ENCODE measurements at regions not wholly inside any gene's neighbourhood (a gene's known extent, or its start where the extent isn't known, plus 50 kb on each side); places are given as distances from the start of the nearest gene placed in this dataset.

DNA sequence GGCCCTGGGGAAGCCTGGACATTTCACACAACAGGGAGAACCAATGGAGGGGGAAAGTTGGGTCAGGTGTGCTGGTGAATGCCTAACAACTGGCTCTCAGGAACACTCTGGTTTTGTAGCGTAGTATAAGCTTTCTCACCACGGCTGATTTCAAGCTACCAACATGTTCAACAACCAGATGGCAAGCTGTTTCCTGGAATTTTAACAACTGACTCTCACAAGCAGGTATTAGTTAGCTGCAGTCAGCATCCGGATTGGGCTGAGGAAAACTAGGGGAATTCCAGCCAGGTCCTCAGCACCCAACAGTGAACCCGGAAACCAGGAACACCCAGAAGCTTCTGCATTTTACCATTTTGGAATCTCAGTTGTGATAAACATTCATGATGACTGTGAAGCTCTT is 162.3 kb upstream of the CAMK1G start:
- intact Hi-C loops (cut with micrococcal nuclease; ENCODE audit: unreplicated experiment): no loop called here
- BruUV-seq (replicated peaks): no TSS peak

DNA sequence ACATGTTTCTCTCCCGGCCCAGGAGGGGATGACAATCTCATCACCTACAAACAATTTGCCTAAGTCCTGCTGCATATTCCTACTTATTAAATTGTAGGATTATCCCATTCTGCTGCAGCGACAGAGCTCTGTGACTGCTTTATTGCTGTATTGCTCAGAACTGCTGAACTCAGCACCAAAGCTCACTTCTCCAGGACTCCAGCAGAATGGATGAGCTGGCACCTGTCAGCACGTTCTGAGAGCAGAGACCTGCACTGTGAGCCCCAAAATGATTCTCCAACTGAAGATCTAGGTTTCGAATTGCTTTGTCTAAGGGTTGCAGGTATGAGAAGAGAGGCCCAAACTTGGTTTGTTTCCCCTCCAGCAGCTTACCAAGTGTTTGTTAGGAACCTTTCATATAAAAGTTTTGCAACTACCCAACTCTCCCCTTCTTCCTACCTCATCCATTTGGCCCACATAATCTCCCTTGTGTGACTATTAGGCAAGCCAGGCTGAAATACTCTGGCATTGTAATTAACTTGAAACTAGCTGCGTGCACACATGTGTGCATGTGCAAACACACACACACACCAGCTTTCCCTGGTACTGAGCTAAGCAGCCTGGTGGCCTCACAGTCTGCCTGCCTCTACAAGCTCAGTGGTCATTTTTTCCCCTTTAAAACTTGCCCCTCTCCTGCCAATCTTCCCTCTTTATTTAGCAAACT is 161.4 kb upstream of the CAMK1G start:
- intact Hi-C loops (cut with micrococcal nuclease; ENCODE audit: unreplicated experiment): no loop called here
- DNase-seq (ENCODE audit: low spot score): no peak
- Histone ChIP-seq H3K4me3 (ENCODE audit: low read depth, low read length, poor library complexity, severe bottlenecking) (no peak overlapping the region), H3K9me2 (ENCODE audit: insufficient read depth, low read length) (no peaks in the 10 kb centered on the region), H3K36me3 (ENCODE audit: insufficient read depth, low read length) (no peaks in the 10 kb centered on the region), H2AFZ (ENCODE audit: low read length) (no peak overlapping the region), H4K20me1 (ENCODE audit: insufficient read depth, low read length) (no peaks in the 10 kb centered on the region), H3K9me3 (ENCODE audit: low read length) (no peaks in the 10 kb centered on the region), H3K4me2 (ENCODE audit: low read length) (no peak overlapping the region), H3K4me1 (ENCODE audit: insufficient read depth, low read length, poor library complexity, severe bottlenecking) (no peaks in the 10 kb centered on the region), H3K79me2 (ENCODE audit: insufficient read depth, low read depth, low read length) (no peaks in the 10 kb centered on the region), H3K27ac (ENCODE audit: low read depth, low read length, poor library complexity, severe bottlenecking) (no peak overlapping the region)
- POLR2A ChIA-PET: no interaction called here
- CTCF ChIA-PET (ENCODE audit: unreplicated experiment): no interaction called here
- TF ChIP-seq, protein P1, sequence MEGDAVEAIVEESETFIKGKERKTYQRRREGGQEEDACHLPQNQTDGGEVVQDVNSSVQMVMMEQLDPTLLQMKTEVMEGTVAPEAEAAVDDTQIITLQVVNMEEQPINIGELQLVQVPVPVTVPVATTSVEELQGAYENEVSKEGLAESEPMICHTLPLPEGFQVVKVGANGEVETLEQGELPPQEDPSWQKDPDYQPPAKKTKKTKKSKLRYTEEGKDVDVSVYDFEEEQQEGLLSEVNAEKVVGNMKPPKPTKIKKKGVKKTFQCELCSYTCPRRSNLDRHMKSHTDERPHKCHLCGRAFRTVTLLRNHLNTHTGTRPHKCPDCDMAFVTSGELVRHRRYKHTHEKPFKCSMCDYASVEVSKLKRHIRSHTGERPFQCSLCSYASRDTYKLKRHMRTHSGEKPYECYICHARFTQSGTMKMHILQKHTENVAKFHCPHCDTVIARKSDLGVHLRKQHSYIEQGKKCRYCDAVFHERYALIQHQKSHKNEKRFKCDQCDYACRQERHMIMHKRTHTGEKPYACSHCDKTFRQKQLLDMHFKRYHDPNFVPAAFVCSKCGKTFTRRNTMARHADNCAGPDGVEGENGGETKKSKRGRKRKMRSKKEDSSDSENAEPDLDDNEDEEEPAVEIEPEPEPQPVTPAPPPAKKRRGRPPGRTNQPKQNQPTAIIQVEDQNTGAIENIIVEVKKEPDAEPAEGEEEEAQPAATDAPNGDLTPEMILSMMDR (conservative IDR thresholded peaks at IDR 0.05; ENCODE audit: low read length): no peak
- TF ChIP-seq EZH2phosphoT487 (IDR thresholded peaks at IDR 0.05; ENCODE audit: borderline replicate concordance, low read depth, low read length): no peak
- no TSS peak for BruUV-seq (replicated peaks)

More for the DNA sequence above, 162.3 kb upstream of the CAMK1G start:
- no peak for TF ChIP-seq EZH2phosphoT487 (IDR thresholded peaks at IDR 0.05; ENCODE audit: borderline replicate concordance, low read depth, low read length)
- TF ChIP-seq, protein P1 (conservative IDR thresholded peaks at IDR 0.05; ENCODE audit: low read length): no peak
- CTCF ChIA-PET (ENCODE audit: unreplicated experiment): no interaction called here
- no peak overlapping the region for H3K4me2 ChIP-seq (ENCODE audit: low read length)
- POLR2A ChIA-PET: interaction anchor here (0.6 kb wide), 1 partner anchor 74 kb away, joined by 3 read pairs; no protein-coding TSS in a partner anchor
- no peak overlapping the region for H3K27ac ChIP-seq (ENCODE audit: low read depth, low read length, poor library complexity, severe bottlenecking)
- no peak overlapping the region for H2AFZ ChIP-seq (ENCODE audit: low read length)
- H3K4me1 ChIP-seq (ENCODE audit: insufficient read depth, low read length, poor library complexity, severe bottlenecking): no peaks in the 10 kb centered on the region
- no peaks in the 10 kb centered on the region for H3K9me3 ChIP-seq (ENCODE audit: low read length)
- H3K36me3 ChIP-seq (ENCODE audit: insufficient read depth, low read length): no peaks in the 10 kb centered on the region
- H3K4me3 ChIP-seq (ENCODE audit: low read depth, low read length, poor library complexity, severe bottlenecking): no peak overlapping the region
- no peaks in the 10 kb centered on the region for H4K20me1 ChIP-seq (ENCODE audit: insufficient read depth, low read length)
- no peaks in the 10 kb centered on the region for H3K79me2 ChIP-seq (ENCODE audit: insufficient read depth, low read depth, low read length)
- no peak for DNase-seq (ENCODE audit: low spot score)
- H3K9me2 ChIP-seq (ENCODE audit: insufficient read depth, low read length): no peaks in the 10 kb centered on the region

DNA sequence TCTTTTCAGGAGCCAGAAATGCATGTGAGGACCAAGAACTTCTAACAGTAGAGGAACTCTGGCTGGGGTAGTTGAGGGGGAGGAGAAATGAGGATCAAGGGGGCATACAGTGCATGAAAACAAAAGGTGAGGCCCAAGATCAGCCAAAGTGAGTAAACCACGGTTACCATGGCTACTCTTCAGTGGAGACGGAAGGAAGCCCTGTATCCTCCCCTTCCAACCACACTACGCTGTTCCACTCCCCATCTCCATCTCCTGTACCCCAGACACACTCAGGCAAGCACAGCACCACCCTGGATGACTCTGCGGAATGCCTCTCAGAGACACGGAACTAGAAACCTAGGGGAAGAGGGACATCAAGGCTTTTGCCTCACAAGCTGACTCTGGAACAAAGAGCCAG is 157.6 kb upstream of the CAMK1G start:
- Histone ChIP-seq H3K4me2 (ENCODE audit: low read length) (no peak overlapping the region), H2AFZ (ENCODE audit: low read length) (no peak overlapping the region), H3K9me3 (ENCODE audit: low read length) (no peaks in the 10 kb centered on the region), H3K9me2 (ENCODE audit: insufficient read depth, low read length) (no peaks in the 10 kb centered on the region), H3K4me3 (ENCODE audit: low read depth, low read length, poor library complexity, severe bottlenecking) (no peak overlapping the region), H3K79me2 (ENCODE audit: insufficient read depth, low read depth, low read length) (no peaks in the 10 kb centered on the region), H3K27ac (ENCODE audit: low read depth, low read length, poor library complexity, severe bottlenecking) (no peak overlapping the region), H3K4me1 (ENCODE audit: insufficient read depth, low read length, poor library complexity, severe bottlenecking) (no peaks in the 10 kb centered on the region), H3K36me3 (ENCODE audit: insufficient read depth, low read length) (no peaks in the 10 kb centered on the region), H4K20me1 (ENCODE audit: insufficient read depth, low read length) (no peaks in the 10 kb centered on the region)
- POLR2A ChIA-PET: no interaction called here
- BruUV-seq (replicated peaks): no TSS peak
- CTCF ChIA-PET (ENCODE audit: unreplicated experiment): no interaction called here
- intact Hi-C loops (cut with micrococcal nuclease; ENCODE audit: unreplicated experiment): no loop called here
- DNase-seq (ENCODE audit: low spot score): no peak
- TF ChIP-seq, protein P1 (conservative IDR thresholded peaks at IDR 0.05; ENCODE audit: low read length): no peak
- no peak for TF ChIP-seq EZH2phosphoT487 (IDR thresholded peaks at IDR 0.05; ENCODE audit: borderline replicate concordance, low read depth, low read length)
